HEK293T (cell line): ENCODE measurements at regions not wholly inside any gene's neighbourhood (a gene's known extent, or its start where the extent isn't known, plus 50 kb on each side); places are given as distances from the start of the nearest gene placed in this dataset.

ENCODE experiments used
- CTCF ChIA-PET: fragments of 350-600 bp; formaldehyde crosslinking; extraction: SDS; loops from one replicate; lab custom pipeline; 2021; ENCODE audit warnings: antibody characterized with exemption, inconsistent platforms; lab: Yijun Ruan, JAX
- POLR2A ChIA-PET: fragments of 350-600 bp; formaldehyde crosslinking; extraction: SDS; loops from one replicate; lab custom pipeline; 2020; ENCODE audit warnings: antibody characterized with exemption, inconsistent platforms; lab: Yijun Ruan, JAX
- DNase-seq: peaks from one replicate; pipeline ENCODE4 v3.0.0; 2012; ENCODE audit warnings: mixed read lengths; ENCODE audit errors: extremely low spot score
- ARNT ChIP-seq: fragments of 450-650 bp; IDR thresholded peaks from 2 replicates; pipeline ENCODE4 v1.6.1; 2017; ENCODE audit warnings: mild to moderate bottlenecking
- BHLHE40 ChIP-seq: fragments of 450-650 bp; IDR thresholded peaks from 2 replicates; pipeline ENCODE4 v1.6.1; 2016; ENCODE audit warnings: mild to moderate bottlenecking, moderate library complexity, borderline replicate concordance
- CTBP1 ChIP-seq: fragments of 450-650 bp; IDR thresholded peaks from 2 replicates; pipeline ENCODE4 v1.6.1; 2016; ENCODE audit warnings: borderline replicate concordance
- ELF4 ChIP-seq: fragments of 450-650 bp; IDR thresholded peaks from 2 replicates; pipeline ENCODE4 v1.6.1; 2017; ENCODE audit warnings: antibody characterized with exemption
- FOXA1 ChIP-seq: fragments of 450-650 bp; IDR thresholded peaks from 2 replicates; pipeline ENCODE4 v1.6.1; 2016; ENCODE audit warnings: mild to moderate bottlenecking
- FOXK2 ChIP-seq: fragments of 450-650 bp; IDR thresholded peaks from 2 replicates; pipeline ENCODE4 v1.6.1; 2016; ENCODE audit warnings: mild to moderate bottlenecking
- FOXM1 ChIP-seq: fragments of 450-650 bp; IDR thresholded peaks from 2 replicates; pipeline ENCODE4 v1.6.1; 2017; ENCODE audit warnings: mild to moderate bottlenecking, borderline replicate concordance
- HDGF ChIP-seq: fragments of 450-650 bp; IDR thresholded peaks from 2 replicates; pipeline ENCODE4 v1.6.1; 2017; ENCODE audit warnings: antibody characterized with exemption, borderline replicate concordance
- L3MBTL2 ChIP-seq: fragments of 450-650 bp; conservative IDR thresholded peaks from 2 replicates; pipeline ENCODE4 v1.6.1; 2016; ENCODE audit warnings: mild to moderate bottlenecking
- LEF1 ChIP-seq: fragments of 450-650 bp; IDR thresholded peaks from 2 replicates; pipeline ENCODE4 v1.6.1; 2017; ENCODE audit warnings: mild to moderate bottlenecking, borderline replicate concordance
- NFRKB ChIP-seq: fragments of 450-650 bp; IDR thresholded peaks from 2 replicates; pipeline ENCODE4 v1.6.1; 2016; ENCODE audit warnings: mild to moderate bottlenecking, moderate library complexity
- SP1 ChIP-seq: fragments of 450-650 bp; IDR thresholded peaks from 2 replicates; pipeline ENCODE4 v1.6.1; 2017
- SUZ12 ChIP-seq: fragments of 450-650 bp; IDR thresholded peaks from 2 replicates; pipeline ENCODE4 v1.6.1; 2016; ENCODE audit warnings: mild to moderate bottlenecking
- TARDBP ChIP-seq: fragments of 450-650 bp; IDR thresholded peaks from 2 replicates; pipeline ENCODE4 v1.6.1; 2016
- ZNF384 ChIP-seq: fragments of 450-650 bp; IDR thresholded peaks from 2 replicates; pipeline ENCODE4 v1.6.1; 2016
- TF ChIP-seq, protein P1 (sequence below): fragments of 450-650 bp; IDR thresholded peaks from 2 replicates; pipeline ENCODE4 v1.6.1; 2016

DNA sequence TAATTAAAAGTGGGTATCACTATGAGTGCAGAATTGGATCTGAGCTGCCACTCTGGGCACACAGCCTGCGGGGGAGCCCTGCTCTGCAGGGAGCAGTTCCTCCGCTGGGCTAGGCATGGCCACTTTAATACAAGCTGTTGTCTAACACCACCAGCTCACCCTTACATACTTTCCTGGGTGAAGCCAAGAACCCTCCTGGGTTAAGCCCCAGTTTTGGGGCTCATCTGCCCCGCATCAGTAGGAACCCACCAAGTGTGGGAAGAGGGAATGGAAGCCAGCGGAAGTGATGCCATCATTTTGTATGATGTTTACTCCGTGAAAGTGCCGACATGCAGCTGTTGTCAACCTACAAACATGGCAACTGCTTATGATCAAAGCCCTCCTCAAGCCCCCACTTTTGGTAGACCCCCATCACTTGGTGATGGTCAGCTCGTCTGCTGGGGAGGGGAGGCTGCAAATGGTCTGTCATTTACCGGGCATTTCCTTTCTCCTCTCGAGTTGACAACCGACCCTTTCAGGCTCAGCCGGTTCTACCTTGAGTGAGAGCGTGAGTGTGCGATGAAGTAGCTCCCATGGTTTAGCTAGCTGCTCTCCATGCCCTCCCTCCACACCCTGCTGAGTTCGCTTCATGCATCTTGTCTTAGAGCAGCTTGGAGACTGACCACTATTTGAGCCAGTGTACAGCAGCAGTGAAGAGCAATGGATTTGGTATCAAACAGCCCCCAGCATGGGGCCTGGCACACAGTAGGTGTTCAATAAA is 95.3 kb upstream of the IER5L start:
- POLR2A ChIA-PET: no interaction called here
- no peak for TF ChIP-seq TARDBP
- TF ChIP-seq ZNF384: no peak
- TF ChIP-seq BHLHE40: no peak
- CTCF ChIA-PET: no interaction called here
- DNase-seq: no peak

- ChIA-PET POLR2A (no interaction called here), CTCF (no interaction called here)
- no peak for DNase-seq
- TF ChIP-seq ARNT (no peak), FOXA1 (no peak), FOXK2 (no peak), SUZ12 (no peak), SP1 (no peak), ELF4 (no peak), FOXM1 (no peak), TARDBP (no peak), L3MBTL2 (no peak), HDGF (no peak)
Measured at GRCh38 chr9:129272348-129273025, 94.4 kb upstream of the IER5L start.

GRCh38 chr9:129270903-129271431 is 92.9 kb upstream of the IER5L start:
- CTCF ChIA-PET: no interaction called here
- POLR2A ChIA-PET: no interaction called here
- no peak for DNase-seq
- no peak for TF ChIP-seq BHLHE40
- TF ChIP-seq LEF1: no peak
- TF ChIP-seq ZNF384: no peak
- TF ChIP-seq, protein P1, sequence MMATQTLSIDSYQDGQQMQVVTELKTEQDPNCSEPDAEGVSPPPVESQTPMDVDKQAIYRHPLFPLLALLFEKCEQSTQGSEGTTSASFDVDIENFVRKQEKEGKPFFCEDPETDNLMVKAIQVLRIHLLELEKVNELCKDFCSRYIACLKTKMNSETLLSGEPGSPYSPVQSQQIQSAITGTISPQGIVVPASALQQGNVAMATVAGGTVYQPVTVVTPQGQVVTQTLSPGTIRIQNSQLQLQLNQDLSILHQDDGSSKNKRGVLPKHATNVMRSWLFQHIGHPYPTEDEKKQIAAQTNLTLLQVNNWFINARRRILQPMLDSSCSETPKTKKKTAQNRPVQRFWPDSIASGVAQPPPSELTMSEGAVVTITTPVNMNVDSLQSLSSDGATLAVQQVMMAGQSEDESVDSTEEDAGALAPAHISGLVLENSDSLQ: no peak

DNA sequence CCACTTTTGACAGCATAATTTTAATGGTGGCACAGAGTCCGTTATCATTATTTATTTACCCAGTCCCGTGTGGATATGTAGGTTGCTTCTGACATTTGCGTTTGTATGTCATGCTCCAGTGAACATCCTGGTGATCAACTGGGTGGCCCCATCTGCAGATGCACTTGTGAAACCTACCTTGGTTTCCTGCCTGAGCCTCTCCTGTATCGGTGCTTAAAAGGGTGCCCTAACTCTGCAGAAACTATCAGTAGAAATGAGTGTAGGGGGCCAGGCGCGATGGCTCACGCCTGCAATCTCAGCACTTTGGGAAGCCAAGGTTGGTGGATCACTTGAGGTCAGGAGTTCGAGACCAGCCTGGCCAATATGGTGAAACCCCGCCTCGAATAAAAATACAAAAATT is 92.1 kb upstream of the IER5L start:
- CTCF ChIA-PET: no interaction called here
- no peak for DNase-seq
- TF ChIP-seq, protein P1: no peak
- TF ChIP-seq CTBP1: no peak
- TF ChIP-seq L3MBTL2: no peak
- no peak for TF ChIP-seq TARDBP
- TF ChIP-seq ARNT: no peak
- TF ChIP-seq SP1: no peak
- no peak for TF ChIP-seq SUZ12
- no peak for TF ChIP-seq FOXM1
- no peak for TF ChIP-seq FOXA1
- TF ChIP-seq HDGF: no peak
- TF ChIP-seq FOXK2: no peak
- no peak for TF ChIP-seq BHLHE40
- no peak for TF ChIP-seq ZNF384
- TF ChIP-seq LEF1: no peak
- no peak for TF ChIP-seq NFRKB
- no peak for TF ChIP-seq ELF4

GRCh38 chr9:129267141-129267540 is 89.1 kb upstream of the IER5L start:
- no peak for DNase-seq
- POLR2A ChIA-PET: interaction anchor here (1.5 kb wide), 1 partner anchor 89 kb away, joined by 4 read pairs; the partner anchor contains the start of gene IER5L
- no peak for TF ChIP-seq SP1
- no peak for TF ChIP-seq ARNT
- no peak for TF ChIP-seq SUZ12
- TF ChIP-seq ELF4: no peak
- no peak for TF ChIP-seq NFRKB
- TF ChIP-seq BHLHE40: no peak
- no peak for TF ChIP-seq FOXM1
- TF ChIP-seq HDGF: no peak
- TF ChIP-seq, protein P1: no peak
- TF ChIP-seq FOXK2: no peak
- no peak for TF ChIP-seq FOXA1
- TF ChIP-seq CTBP1: no peak
- TF ChIP-seq L3MBTL2: no peak
- no peak for TF ChIP-seq LEF1
- TF ChIP-seq ZNF384: no peak
- TF ChIP-seq TARDBP: no peak
- CTCF ChIA-PET: interaction anchor here (1.0 kb wide), 1 partner anchor 8 kb away, joined by 4 read pairs; no protein-coding TSS in a partner anchor

More for the DNA sequence above, 92.1 kb upstream of the IER5L start:
- POLR2A ChIA-PET: no interaction called here

DNA sequence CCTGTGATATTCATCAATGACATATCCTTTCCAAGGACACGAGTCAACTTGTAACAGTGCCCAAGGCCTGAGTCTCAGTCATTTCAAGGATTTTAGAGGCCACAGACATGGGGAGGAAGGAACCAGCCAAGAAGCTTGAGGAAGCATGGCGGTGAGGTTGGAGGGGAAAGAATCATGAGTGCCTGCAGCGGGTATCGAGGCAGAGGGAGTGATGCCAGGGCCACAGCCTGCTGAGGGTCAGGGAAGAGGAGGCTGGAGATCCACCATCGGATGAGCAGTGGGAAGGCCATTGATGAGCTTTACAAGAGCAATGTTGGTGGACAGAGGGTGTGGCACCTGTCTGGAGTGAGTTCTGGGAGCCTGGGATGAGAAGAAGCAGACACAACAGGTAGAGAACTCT is 88.5 kb upstream of the IER5L start:
- DNase-seq: no peak
- CTCF ChIA-PET: no interaction called here

More for the DNA sequence above, 88.5 kb upstream of the IER5L start:
- POLR2A ChIA-PET: no interaction called here
- TF ChIP-seq FOXK2: no peak
- no peak for TF ChIP-seq L3MBTL2
- no peak for TF ChIP-seq BHLHE40
- no peak for TF ChIP-seq NFRKB
- no peak for TF ChIP-seq SUZ12
- no peak for TF ChIP-seq ZNF384
- TF ChIP-seq LEF1: no peak
- no peak for TF ChIP-seq CTBP1
- TF ChIP-seq FOXM1: no peak
